ENCODE measurements at regions not wholly inside any gene's neighbourhood (a gene's known extent, or its start where the extent isn't known, plus 50 kb on each side); places are given as distances from the start of the nearest gene placed in this dataset.

DNA sequence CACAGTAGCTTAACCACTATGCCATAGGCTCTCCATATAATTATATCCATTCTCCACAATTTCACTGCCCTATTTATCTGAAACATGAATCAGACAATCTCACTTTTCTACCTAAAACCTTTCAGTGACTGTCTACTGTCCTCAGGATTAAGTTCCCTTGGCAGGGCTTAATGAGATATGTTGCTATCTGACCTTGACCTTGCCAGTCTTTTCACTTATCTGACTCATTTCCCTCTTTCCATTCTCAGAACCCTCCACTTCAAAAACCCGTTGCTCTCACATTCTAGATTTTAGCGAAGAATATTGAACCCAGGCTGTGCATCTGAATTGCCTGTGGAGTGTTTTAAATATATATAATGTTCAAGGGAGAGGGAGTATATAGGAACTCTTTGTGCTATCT, 452.1 kb upstream of the MPDZ start:
- TF ChIP-seq, protein P1, sequence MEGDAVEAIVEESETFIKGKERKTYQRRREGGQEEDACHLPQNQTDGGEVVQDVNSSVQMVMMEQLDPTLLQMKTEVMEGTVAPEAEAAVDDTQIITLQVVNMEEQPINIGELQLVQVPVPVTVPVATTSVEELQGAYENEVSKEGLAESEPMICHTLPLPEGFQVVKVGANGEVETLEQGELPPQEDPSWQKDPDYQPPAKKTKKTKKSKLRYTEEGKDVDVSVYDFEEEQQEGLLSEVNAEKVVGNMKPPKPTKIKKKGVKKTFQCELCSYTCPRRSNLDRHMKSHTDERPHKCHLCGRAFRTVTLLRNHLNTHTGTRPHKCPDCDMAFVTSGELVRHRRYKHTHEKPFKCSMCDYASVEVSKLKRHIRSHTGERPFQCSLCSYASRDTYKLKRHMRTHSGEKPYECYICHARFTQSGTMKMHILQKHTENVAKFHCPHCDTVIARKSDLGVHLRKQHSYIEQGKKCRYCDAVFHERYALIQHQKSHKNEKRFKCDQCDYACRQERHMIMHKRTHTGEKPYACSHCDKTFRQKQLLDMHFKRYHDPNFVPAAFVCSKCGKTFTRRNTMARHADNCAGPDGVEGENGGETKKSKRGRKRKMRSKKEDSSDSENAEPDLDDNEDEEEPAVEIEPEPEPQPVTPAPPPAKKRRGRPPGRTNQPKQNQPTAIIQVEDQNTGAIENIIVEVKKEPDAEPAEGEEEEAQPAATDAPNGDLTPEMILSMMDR (IDR thresholded peaks at IDR 0.05), result no peak
- no peak for TF ChIP-seq POLR2AphosphoS5 (IDR thresholded peaks at IDR 0.05; ENCODE audit: insufficient read depth in 1 of 2, low read depth in 1 of 2)
- TF ChIP-seq POLR2A (IDR thresholded peaks at IDR 0.05), result no peak

Data from vagina (tissue), 2 donors.